CD4-positive, alpha-beta T cell (primary cell): ENCODE measurements at regions not wholly inside any gene's neighbourhood (a gene's known extent, or its start where the extent isn't known, plus 50 kb on each side); places are given as distances from the start of the nearest gene placed in this dataset.

Experiments used
- ATAC-seq: fragments of 200-7000 bp; cut with Tn5 transposase; one replicate; pipeline ENCODE4 v1.10.0; 2022; ENCODE audit warnings: mild to moderate bottlenecking; ENCODE audit not compliant: poor library complexity
- CTCF ChIA-PET: fragments of 350-600 bp; sonication (Branson Sonifier 250); formaldehyde crosslinking; loops from one replicate; lab custom pipeline; 2021; ENCODE audit warnings: antibody characterized with exemption, inconsistent platforms; lab: Charles Lee
- POLR2A ChIA-PET: fragments of 350-600 bp; sonication (Branson Sonifier 250); formaldehyde crosslinking; loops from one replicate; lab custom pipeline; 2021; ENCODE audit warnings: antibody characterized with exemption, inconsistent platforms; lab: Charles Lee
- DNase-seq, 14 experiments: peaks; one replicate each; pipeline ENCODE4 v3.0.0-alpha.2; 2013 to 2020; ENCODE audit warnings: mixed read lengths in 2 of 14
- H3K27ac ChIP-seq, 2 donors: one replicate each; pipeline versions ENCODE4 v1.5.1 to v1.7.0; 2013; ENCODE audit warnings: low read length in 2 of 2, low read depth in 1 of 2, mild to moderate bottlenecking in 1 of 2
- H3K27me3 ChIP-seq, 2 experiments: 1 replicate in 1 of 2; 2 replicates in 1 of 2; pipeline versions ENCODE4 v1.6.1 to v1.7.0; 2013; ENCODE audit warnings: low read length in 2 of 2, control low read depth in 1 of 2, mild to moderate bottlenecking in 1 of 2, moderate library complexity in 1 of 2; ENCODE audit not compliant: insufficient read depth in 2 of 2, control insufficient read depth in 1 of 2
- H3K36me3 ChIP-seq: one replicate; pipeline ENCODE4 v1.6.1; 2013; ENCODE audit warnings: low read length, control low read depth; ENCODE audit not compliant: insufficient read depth
- H3K4me1 ChIP-seq: one replicate; pipeline ENCODE4 v1.6.1; 2013; ENCODE audit warnings: low read length, control low read depth; ENCODE audit not compliant: insufficient read depth
- H3K4me3 ChIP-seq: one replicate; pipeline ENCODE4 v1.5.1; 2013; ENCODE audit warnings: mild to moderate bottlenecking, low read length, moderate library complexity
- H3K9me3 ChIP-seq, 2 experiments: 1 replicate in 1 of 2; 2 replicates in 1 of 2; pipeline versions ENCODE4 v1.6.1 to v1.7.0; 2013; ENCODE audit warnings: low read length in 2 of 2, mild to moderate bottlenecking in 2 of 2, control low read depth in 1 of 2, moderate library complexity in 1 of 2; ENCODE audit not compliant: control insufficient read depth in 1 of 2, insufficient read depth in 1 of 2
- H3K27ac Mint-ChIP-seq: one replicate; pipeline ENCODE4 v1.8.0; 2020; ENCODE audit warnings: mixed read lengths
- H3K27me3 Mint-ChIP-seq: one replicate; pipeline ENCODE4 v1.8.0; 2021; ENCODE audit warnings: mixed read lengths
- H3K36me3 Mint-ChIP-seq: one replicate; pipeline ENCODE4 v1.8.0; 2021; ENCODE audit warnings: low read depth, mixed read lengths
- H3K4me1 Mint-ChIP-seq: one replicate; pipeline ENCODE4 v1.8.0; 2021; ENCODE audit warnings: low read depth, mixed read lengths
- H3K4me3 Mint-ChIP-seq: one replicate; pipeline ENCODE4 v1.8.0; 2020; ENCODE audit warnings: mild to moderate bottlenecking, mixed read lengths
- H3K9me3 Mint-ChIP-seq: one replicate; pipeline ENCODE4 v1.8.0; 2020; ENCODE audit warnings: mixed read lengths
- intact Hi-C, 2 experiments: fragments of 100-400 bp; cut with DNase I in 1 of 2; cut with micrococcal nuclease in 1 of 2; formaldehyde crosslinking; loops; one replicate each; pipeline versions ENCODE4 v1.15.1 to v1.9.0; 2023 to 2025; cut with DNase I, micrococcal nuclease
- TF ChIP-seq, protein P1 (sequence below): fragments of 200-600 bp; IDR thresholded peaks from one replicate; pipeline ENCODE4 v1.8.0; 2022; ENCODE audit warnings: antibody characterized with exemption, mild to moderate bottlenecking

DNA sequence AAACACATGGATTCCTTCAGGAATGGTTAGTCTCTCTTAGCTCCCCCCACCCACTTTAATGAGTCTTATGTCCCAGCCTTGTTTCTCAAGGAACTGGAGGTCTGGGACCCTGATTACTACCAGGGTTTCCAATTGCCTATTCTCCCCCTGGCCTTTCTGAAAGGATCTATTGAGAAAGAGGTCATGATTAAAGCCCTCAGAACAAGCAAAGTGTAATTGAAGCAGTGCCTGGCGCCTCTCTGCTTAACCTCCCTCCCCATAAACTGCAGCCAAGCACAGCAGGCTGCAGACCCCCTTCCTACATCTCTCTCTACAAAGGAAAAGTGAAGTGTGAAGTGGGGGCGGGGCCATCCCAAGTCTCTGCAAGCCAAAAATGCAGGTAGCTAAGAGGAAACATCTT, 159.7 kb upstream of the CDH11 start:
- CTCF ChIA-PET: no interaction called here
- intact Hi-C loops: no loop called here
- H3K27ac ChIP-seq: no peak overlapping the region
- ATAC-seq: no peak
- no peak overlapping the region for H3K27ac Mint-ChIP-seq
- H3K9me3 Mint-ChIP-seq: peaks cover 4% of the 10 kb centered on the region
- H3K4me1 ChIP-seq: no peaks in the 10 kb centered on the region
- no peaks in the 10 kb centered on the region for H3K27me3 Mint-ChIP-seq
- TF ChIP-seq, protein P1, sequence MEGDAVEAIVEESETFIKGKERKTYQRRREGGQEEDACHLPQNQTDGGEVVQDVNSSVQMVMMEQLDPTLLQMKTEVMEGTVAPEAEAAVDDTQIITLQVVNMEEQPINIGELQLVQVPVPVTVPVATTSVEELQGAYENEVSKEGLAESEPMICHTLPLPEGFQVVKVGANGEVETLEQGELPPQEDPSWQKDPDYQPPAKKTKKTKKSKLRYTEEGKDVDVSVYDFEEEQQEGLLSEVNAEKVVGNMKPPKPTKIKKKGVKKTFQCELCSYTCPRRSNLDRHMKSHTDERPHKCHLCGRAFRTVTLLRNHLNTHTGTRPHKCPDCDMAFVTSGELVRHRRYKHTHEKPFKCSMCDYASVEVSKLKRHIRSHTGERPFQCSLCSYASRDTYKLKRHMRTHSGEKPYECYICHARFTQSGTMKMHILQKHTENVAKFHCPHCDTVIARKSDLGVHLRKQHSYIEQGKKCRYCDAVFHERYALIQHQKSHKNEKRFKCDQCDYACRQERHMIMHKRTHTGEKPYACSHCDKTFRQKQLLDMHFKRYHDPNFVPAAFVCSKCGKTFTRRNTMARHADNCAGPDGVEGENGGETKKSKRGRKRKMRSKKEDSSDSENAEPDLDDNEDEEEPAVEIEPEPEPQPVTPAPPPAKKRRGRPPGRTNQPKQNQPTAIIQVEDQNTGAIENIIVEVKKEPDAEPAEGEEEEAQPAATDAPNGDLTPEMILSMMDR: no peak
- POLR2A ChIA-PET: no interaction called here
- no peaks in the 10 kb centered on the region for H3K36me3 Mint-ChIP-seq
- no peak overlapping the region for H3K4me3 Mint-ChIP-seq
- peaks cover 0 to 9% of the 10 kb centered on the region in 2 experiments for H3K9me3 ChIP-seq
- no peaks in the 10 kb centered on the region for H3K4me1 Mint-ChIP-seq
- no peak overlapping the region for H3K4me3 ChIP-seq
- DNase-seq: no peak
- H3K27me3 ChIP-seq: no peaks in the 10 kb centered on the region
- no peaks in the 10 kb centered on the region for H3K36me3 ChIP-seq

GRCh38 chr16:65280845-65281512, 159.1 kb upstream of the CDH11 start:
- intact Hi-C loops: no loop called here
- Histone ChIP-seq H3K4me1 (no peaks in the 10 kb centered on the region), H3K4me3 (no peak overlapping the region), H3K9me3 (peaks cover 0 to 9% of the 10 kb centered on the region in 2 experiments), H3K36me3 (no peaks in the 10 kb centered on the region), H3K27me3 (no peaks in the 10 kb centered on the region), H3K27ac (no peak overlapping the region)
- no peak overlapping the region for H3K27ac Mint-ChIP-seq
- TF ChIP-seq, protein P1: no peak
- H3K4me1 Mint-ChIP-seq: no peaks in the 10 kb centered on the region
- no peaks in the 10 kb centered on the region for H3K36me3 Mint-ChIP-seq
- ATAC-seq (no peak), DNase-seq (no peak)
- H3K9me3 Mint-ChIP-seq: peaks cover 4% of the 10 kb centered on the region
- CTCF ChIA-PET: no interaction called here
- POLR2A ChIA-PET: no interaction called here
- H3K27me3 Mint-ChIP-seq: no peaks in the 10 kb centered on the region
- H3K4me3 Mint-ChIP-seq: no peak overlapping the region

- ChIA-PET CTCF (no interaction called here), POLR2A (no interaction called here)
- TF ChIP-seq, protein P1: no peak
- no peak overlapping the region for H3K27ac ChIP-seq
- H3K4me3 Mint-ChIP-seq: no peak overlapping the region
- no peak overlapping the region for H3K27ac Mint-ChIP-seq
- H3K4me1 Mint-ChIP-seq: no peaks in the 10 kb centered on the region
- no peaks in the 10 kb centered on the region for H3K27me3 ChIP-seq
- H3K4me1 ChIP-seq: no peaks in the 10 kb centered on the region
- no peaks in the 10 kb centered on the region for H3K36me3 ChIP-seq
- H3K36me3 Mint-ChIP-seq: no peaks in the 10 kb centered on the region
- no peaks in the 10 kb centered on the region for H3K27me3 Mint-ChIP-seq
- peaks cover 4% of the 10 kb centered on the region for H3K9me3 Mint-ChIP-seq
- intact Hi-C loops: no loop called here
- no peak for ATAC-seq
- peaks cover 0 to 9% of the 10 kb centered on the region in 2 experiments for H3K9me3 ChIP-seq
- H3K4me3 ChIP-seq: no peak overlapping the region
- DNase-seq: no peak
These were observed 157.7 kb upstream of the CDH11 start for GRCh38 chr16:65279576-65279975.
